ENCODE measurements at regions not wholly inside any gene's neighbourhood (a gene's known extent, or its start where the extent isn't known, plus 50 kb on each side); places are given as distances from the start of the nearest gene placed in this dataset.

DNA sequence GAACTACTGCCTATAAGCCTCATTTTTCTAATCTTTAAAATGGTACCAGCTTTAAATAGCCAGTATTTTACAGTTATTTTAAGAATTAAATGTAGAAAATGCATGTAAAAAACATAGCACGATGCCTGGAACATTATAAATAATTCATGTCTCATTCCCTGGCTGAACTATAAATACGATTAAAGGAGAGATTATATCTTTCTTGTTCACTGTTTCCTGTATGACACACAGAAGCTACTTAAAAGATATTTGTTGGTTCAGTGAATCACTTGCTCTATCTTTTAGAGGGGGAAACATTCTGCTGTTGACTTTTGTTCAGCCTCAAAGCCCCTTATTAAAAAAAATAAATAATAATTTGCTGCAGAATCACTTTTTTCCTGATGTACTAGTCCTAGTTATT lies 406.9 kb downstream of the LRFN5 start:
- Mint-ChIP-seq H3K36me3 (no peaks in the 10 kb centered on the region), H3K4me3 (no peak overlapping the region), H3K9me3 (ENCODE audit: low read depth) (peaks cover 10% of the 10 kb centered on the region), H3K4me1 (no peaks in the 10 kb centered on the region), H3K27me3 (no peaks in the 10 kb centered on the region), H3K27ac (no peak overlapping the region)
- ATAC-seq: no peak
- CTCF ChIA-PET: no interaction called here
- DNase-seq: no peak

DNA sequence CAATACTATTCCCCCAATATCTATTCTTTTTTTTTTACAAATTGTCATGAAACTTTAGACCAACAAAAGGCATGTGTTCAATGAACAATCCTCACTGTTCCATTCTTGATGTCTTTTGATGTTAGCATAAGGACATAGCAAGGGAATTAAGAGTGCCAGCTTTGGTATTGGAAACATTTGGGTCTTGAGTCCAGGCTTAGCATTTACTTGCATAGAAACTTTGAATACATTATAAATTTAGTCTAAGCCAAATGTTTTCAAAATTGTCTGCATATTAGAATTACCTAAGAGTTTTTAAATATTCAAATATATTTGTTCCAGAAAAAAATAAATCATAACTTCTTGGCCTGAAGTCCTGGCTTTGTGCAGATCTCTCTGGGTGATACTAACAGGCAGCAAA lies 406.5 kb downstream of the LRFN5 start:
- CTCF ChIA-PET: no interaction called here
- H3K4me3 Mint-ChIP-seq: no peak overlapping the region
- DNase-seq: no peak
- H3K27ac Mint-ChIP-seq: no peak overlapping the region
- H3K9me3 Mint-ChIP-seq (ENCODE audit: low read depth): peaks cover 12% of the 10 kb centered on the region
- no peaks in the 10 kb centered on the region for H3K4me1 Mint-ChIP-seq
- H3K27me3 Mint-ChIP-seq: no peaks in the 10 kb centered on the region
- no peak for ATAC-seq
- H3K36me3 Mint-ChIP-seq: no peaks in the 10 kb centered on the region

DNA sequence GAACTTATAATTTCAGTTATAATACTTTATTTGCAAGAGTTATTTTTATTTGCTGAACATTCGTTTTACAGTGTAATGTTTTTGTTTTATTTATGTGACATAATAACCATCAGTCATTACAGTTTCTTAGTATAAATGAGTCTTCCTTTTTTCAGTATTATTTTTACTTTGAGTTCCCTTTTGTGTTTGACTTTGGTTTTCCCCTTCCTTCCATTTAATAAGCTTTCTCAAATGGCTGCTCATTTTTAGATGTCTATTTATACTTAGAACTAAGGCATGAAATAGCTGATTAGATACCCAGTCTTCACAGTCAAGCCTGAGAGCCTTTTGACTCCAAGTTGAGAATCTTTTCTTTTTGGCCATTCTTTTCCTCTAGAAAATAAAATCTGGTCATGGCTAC lies 404.5 kb downstream of the LRFN5 start:
- H3K36me3 Mint-ChIP-seq: no peaks in the 10 kb centered on the region

DNA sequence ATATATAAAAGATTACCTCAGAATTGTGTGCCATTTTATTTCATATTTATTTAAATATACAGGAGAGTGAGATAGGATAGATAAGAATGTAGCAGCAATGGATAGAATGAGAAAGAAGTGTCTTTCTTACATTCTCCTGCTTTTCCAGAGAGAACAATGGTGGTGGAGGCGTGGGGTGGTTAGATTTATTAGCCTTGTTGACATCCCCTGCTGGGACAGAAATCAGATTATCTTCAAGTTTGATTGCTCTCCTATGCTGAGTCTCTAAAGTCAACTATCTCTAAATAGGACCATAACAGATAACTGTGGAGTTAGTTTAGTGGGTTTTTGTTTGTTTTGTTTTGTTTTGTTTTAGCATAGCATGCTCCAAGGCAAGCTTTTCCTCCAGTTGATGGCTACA lies 397.6 kb downstream of the LRFN5 start:
- Mint-ChIP-seq H3K4me3 (no peak overlapping the region), H3K27ac (no peak overlapping the region), H3K27me3 (no peaks in the 10 kb centered on the region), H3K36me3 (no peaks in the 10 kb centered on the region), H3K4me1 (no peaks in the 10 kb centered on the region), H3K9me3 (ENCODE audit: low read depth) (peaks cover 3% of the 10 kb centered on the region)
- ATAC-seq: no peak
- CTCF ChIA-PET: no interaction called here
- no peak for DNase-seq

More for the DNA sequence above, 404.5 kb downstream of the LRFN5 start:
- no peak overlapping the region for H3K27ac Mint-ChIP-seq
- DNase-seq (no peak), ATAC-seq (no peak)
- H3K9me3 Mint-ChIP-seq (ENCODE audit: low read depth): peaks cover 7% of the 10 kb centered on the region
- H3K4me3 Mint-ChIP-seq: no peak overlapping the region
- H3K27me3 Mint-ChIP-seq: no peaks in the 10 kb centered on the region
- no peaks in the 10 kb centered on the region for H3K4me1 Mint-ChIP-seq
- CTCF ChIA-PET: no interaction called here

DNA sequence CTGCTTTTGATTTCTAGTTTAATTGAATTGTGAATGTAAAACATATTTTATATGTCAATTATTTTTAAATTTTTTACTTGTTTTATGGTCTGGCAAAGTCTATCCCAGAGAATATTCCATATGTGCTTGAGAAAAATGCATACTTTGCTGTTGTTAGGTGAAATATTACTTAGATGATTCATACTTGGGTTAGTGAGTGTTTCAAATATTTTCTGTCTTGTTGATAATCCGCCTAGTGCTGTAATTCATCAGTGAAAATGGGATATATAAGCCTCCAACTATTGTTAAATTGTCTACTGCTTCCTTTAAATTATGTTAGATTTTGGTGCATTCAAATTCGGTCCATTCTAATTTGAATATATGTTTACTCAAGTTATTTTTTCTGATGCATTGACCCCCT lies 395.5 kb downstream of the LRFN5 start:
- H3K27ac Mint-ChIP-seq: no peak overlapping the region
- no peak for DNase-seq
- H3K4me3 Mint-ChIP-seq: no peak overlapping the region
- no peaks in the 10 kb centered on the region for H3K4me1 Mint-ChIP-seq
- no peaks in the 10 kb centered on the region for H3K36me3 Mint-ChIP-seq
- H3K27me3 Mint-ChIP-seq: no peaks in the 10 kb centered on the region
- CTCF ChIA-PET: no interaction called here
- ATAC-seq: no peak
- H3K9me3 Mint-ChIP-seq (ENCODE audit: low read depth): no peaks in the 10 kb centered on the region

DNA sequence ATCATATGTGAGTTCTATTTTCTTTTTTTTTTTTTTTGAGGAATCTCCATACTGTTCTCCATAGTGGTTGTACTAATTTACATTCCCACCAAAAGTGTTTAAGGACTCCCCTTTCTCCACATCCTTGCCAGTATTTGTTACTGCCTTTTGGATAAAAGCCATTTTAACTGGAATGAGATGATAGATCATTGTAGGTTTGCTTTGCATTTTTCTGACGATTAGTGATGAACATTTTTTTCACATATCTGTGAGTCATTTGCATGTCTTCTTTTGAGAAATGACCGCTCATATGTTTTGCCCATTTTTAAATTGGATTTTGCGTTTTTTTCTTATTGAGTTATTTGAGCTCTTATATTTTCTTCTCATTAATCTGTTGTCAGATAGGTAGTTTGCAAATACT lies 394.8 kb downstream of the LRFN5 start:
- Mint-ChIP-seq H3K27me3 (no peaks in the 10 kb centered on the region), H3K36me3 (no peaks in the 10 kb centered on the region), H3K9me3 (ENCODE audit: low read depth) (no peaks in the 10 kb centered on the region), H3K4me3 (no peak overlapping the region), H3K27ac (no peak overlapping the region), H3K4me1 (no peaks in the 10 kb centered on the region)
- ATAC-seq (no peak), DNase-seq (no peak)
- CTCF ChIA-PET: no interaction called here

DNA sequence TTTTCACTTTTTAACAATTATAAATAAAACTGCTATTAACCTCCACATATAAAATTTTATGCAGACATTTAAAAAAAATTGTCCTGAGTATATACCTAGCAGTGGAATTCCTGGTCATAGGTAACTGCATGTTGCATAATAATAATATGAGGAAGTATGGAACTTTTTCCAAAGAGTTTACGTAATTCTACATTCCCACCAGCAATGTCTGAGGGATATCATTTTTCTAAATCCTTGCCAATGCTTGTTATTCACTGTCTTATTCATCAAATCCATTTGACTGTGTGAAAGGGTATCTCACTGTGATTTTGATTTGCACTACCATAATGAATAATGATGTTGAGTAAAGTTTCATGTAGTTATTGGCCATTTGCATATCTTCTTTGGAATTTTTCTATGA lies 393.8 kb downstream of the LRFN5 start:
- Mint-ChIP-seq H3K27ac (no peak overlapping the region), H3K4me3 (no peak overlapping the region), H3K9me3 (ENCODE audit: low read depth) (no peaks in the 10 kb centered on the region), H3K36me3 (no peaks in the 10 kb centered on the region), H3K27me3 (no peaks in the 10 kb centered on the region), H3K4me1 (no peaks in the 10 kb centered on the region)
- ATAC-seq (no peak), DNase-seq (no peak)
- CTCF ChIA-PET: no interaction called here

DNA sequence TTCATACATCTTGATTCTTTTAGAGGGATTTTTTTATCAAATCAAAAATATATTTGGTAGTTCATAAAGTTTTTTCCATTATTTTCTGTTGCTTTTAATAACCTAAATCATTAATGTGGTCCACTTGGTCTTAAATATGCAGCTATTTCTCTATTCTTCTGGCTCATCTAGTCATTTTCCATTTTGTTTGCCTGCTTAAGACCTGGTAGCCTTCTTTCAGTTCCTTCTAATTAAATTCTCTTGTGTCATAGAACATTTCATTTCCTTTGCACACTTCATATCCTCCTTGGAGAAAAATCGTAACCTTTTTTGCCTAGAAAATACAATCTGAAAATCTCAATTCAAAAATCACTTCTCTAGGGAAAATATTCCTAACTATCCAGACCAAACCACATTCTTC lies 387.0 kb downstream of the LRFN5 start:
- H3K27ac Mint-ChIP-seq: no peak overlapping the region
- H3K4me1 Mint-ChIP-seq: no peaks in the 10 kb centered on the region
- no peaks in the 10 kb centered on the region for H3K36me3 Mint-ChIP-seq
- no peaks in the 10 kb centered on the region for H3K9me3 Mint-ChIP-seq (ENCODE audit: low read depth)
- CTCF ChIA-PET: no interaction called here
- no peaks in the 10 kb centered on the region for H3K27me3 Mint-ChIP-seq
- DNase-seq: no peak
- no peak overlapping the region for H3K4me3 Mint-ChIP-seq
- ATAC-seq: no peak

DNA sequence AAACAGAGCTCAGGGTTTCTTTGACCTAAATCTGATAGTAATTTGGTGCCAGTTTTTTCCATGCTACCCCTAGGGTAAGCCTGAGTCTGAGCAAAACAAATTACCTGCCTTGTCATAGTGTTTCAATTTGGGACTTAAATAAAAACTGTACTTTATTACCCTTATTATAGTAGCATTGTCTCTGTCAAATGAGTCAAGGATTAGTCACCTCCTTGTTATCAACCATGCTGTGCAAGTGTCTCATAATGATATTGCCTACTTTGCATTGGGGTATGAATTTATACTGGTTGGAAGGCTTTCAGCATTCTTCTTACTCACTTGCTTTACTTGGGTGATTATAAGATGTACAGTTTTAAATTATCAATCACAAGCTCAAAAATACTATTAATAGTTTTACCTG lies 380.0 kb downstream of the LRFN5 start:
- CTCF ChIA-PET: no interaction called here
- Mint-ChIP-seq H3K36me3 (no peaks in the 10 kb centered on the region), H3K9me3 (ENCODE audit: low read depth) (no peaks in the 10 kb centered on the region), H3K4me3 (no peak overlapping the region), H3K27ac (no peak overlapping the region), H3K4me1 (no peaks in the 10 kb centered on the region), H3K27me3 (no peaks in the 10 kb centered on the region)
- no peak for ATAC-seq
- no peak for DNase-seq

DNA sequence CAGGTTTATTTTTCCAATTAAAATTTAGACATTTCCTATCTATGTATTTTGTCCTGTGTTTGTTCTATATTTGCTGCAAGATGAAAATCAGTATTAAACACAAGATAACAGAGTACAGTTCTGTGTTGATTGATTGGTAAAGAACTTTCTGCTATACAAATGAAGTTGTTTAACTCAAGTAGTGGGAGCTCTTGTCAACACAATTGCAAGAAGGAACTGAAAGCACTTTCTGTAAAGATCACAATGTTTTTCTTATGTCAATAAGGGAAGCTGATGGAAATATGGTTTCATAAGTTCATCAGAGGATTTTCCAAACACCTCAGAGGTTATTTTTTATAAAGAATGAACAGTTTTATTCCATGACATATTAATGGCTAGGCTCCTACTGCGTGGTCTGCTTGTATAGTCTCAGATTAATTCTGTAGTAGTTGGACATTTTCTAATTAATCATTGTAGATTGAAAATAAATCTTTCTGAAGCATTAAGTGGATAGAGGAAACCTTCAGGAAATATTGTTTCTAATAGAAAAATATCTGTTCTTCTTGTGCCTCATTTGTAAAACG lies 379.5 kb downstream of the LRFN5 start:
- H3K27me3 Mint-ChIP-seq: no peaks in the 10 kb centered on the region
- CTCF ChIA-PET: no interaction called here

DNA sequence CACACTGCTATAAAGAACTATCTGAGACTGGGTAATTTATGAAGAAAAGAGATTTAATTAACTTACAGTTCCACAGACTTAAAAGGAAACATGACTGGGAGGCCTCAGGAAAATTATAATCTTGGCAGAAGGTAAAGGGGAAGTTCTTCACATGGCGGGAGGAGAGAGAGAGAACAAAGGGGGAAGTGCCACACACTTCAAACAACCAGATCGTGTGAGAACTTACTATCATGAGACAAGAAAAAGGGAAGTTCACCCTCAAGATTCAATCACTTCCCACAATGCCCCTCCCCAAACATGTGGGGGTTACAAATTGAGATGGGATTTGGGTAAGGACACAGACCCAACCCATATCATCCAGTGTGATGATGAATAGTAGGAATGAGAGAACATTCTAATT lies 366.5 kb downstream of the LRFN5 start:
- ATAC-seq (no peak), DNase-seq (no peak)
- Mint-ChIP-seq H3K9me3 (ENCODE audit: low read depth) (peaks cover 3% of the 10 kb centered on the region), H3K36me3 (no peaks in the 10 kb centered on the region), H3K27ac (no peak overlapping the region), H3K4me3 (no peak overlapping the region), H3K4me1 (no peaks in the 10 kb centered on the region), H3K27me3 (no peaks in the 10 kb centered on the region)
- CTCF ChIA-PET: no interaction called here

More for the DNA sequence above, 379.5 kb downstream of the LRFN5 start:
- ATAC-seq (no peak), DNase-seq (no peak)
- H3K9me3 Mint-ChIP-seq (ENCODE audit: low read depth): no peaks in the 10 kb centered on the region
- no peaks in the 10 kb centered on the region for H3K4me1 Mint-ChIP-seq
- H3K36me3 Mint-ChIP-seq: no peaks in the 10 kb centered on the region
- no peak overlapping the region for H3K27ac Mint-ChIP-seq
- H3K4me3 Mint-ChIP-seq: no peak overlapping the region

DNA sequence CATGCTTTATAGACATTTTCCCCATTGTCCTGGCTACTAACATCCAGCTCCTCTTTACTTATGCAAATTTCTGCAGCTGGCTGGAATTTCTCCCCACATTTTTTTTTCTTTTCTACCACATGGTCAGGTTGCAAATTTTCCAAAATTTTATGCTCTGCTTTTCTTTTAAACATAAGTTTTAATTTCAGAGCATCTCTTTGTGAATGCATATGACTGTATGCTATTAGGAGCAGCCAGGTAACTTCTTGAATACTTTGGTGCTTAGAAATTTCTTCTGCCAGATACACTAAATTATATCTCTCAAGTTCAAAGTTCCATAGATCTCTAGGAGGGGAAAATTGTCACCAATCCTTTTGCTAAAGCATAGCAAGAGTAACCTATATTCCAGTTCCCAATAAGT lies 365.9 kb downstream of the LRFN5 start:
- Mint-ChIP-seq H3K4me3 (no peak overlapping the region), H3K27me3 (no peaks in the 10 kb centered on the region), H3K4me1 (no peaks in the 10 kb centered on the region), H3K27ac (no peak overlapping the region), H3K9me3 (ENCODE audit: low read depth) (peaks cover 3% of the 10 kb centered on the region), H3K36me3 (no peaks in the 10 kb centered on the region)
- CTCF ChIA-PET: no interaction called here
- no peak for ATAC-seq
- no peak for DNase-seq

DNA sequence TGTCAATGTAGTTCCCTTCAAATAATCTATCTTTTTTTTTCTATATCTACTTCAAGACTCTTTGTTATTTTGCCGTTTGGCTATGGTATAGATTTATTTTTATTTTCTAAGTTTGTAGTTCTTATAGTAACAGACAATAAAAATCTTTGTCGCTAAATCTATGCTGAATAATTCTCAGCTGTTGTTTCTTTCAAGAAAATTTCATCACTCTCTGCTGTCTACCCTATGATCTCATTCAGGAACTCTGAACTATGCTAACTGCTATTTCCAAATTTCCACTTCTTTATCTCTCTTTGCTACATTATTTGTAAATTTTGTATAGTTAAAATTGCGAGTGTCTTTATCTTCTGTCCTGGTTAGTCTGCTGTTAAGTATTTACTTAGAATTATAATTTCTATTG lies 353.6 kb downstream of the LRFN5 start:
- CTCF ChIA-PET: no interaction called here
- Mint-ChIP-seq H3K4me3 (no peak overlapping the region), H3K27me3 (no peaks in the 10 kb centered on the region)

DNA sequence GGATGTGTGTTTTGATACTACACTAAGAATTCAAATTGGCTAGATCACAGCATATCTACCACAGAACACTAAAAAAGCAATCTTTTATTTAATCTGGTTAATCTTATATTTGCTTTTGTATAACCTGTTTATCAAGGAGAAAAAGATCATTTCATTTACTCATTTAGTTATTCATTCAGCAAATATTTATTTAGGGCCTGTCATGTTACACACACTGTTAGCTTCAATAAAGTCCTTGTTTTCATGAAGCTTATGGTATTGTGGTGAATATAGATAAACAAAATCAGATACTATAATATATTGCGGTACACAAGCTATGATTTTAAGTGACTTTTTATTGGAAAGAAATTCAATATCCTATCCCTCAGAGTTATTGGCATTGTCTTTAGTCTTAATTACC lies 350.8 kb downstream of the LRFN5 start:
- Mint-ChIP-seq H3K27me3 (no peaks in the 10 kb centered on the region), H3K9me3 (ENCODE audit: low read depth) (peaks cover 3% of the 10 kb centered on the region), H3K27ac (no peak overlapping the region), H3K36me3 (no peaks in the 10 kb centered on the region), H3K4me3 (no peak overlapping the region), H3K4me1 (no peaks in the 10 kb centered on the region)
- no peak for DNase-seq
- CTCF ChIA-PET: no interaction called here
- no peak for ATAC-seq

More for the DNA sequence above, 353.6 kb downstream of the LRFN5 start:
- no peaks in the 10 kb centered on the region for H3K36me3 Mint-ChIP-seq
- H3K4me1 Mint-ChIP-seq: no peaks in the 10 kb centered on the region
- H3K27ac Mint-ChIP-seq: no peak overlapping the region
- H3K9me3 Mint-ChIP-seq (ENCODE audit: low read depth): peaks cover 3% of the 10 kb centered on the region
- DNase-seq (no peak), ATAC-seq (no peak)
